ENCODE measurements at regions not wholly inside any gene's neighbourhood (a gene's known extent, or its start where the extent isn't known, plus 50 kb on each side); places are given as distances from the start of the nearest gene placed in this dataset.
A peak's percentile ranks its signal among the peaks of the same experiment; 100 is the strongest.

DNA sequence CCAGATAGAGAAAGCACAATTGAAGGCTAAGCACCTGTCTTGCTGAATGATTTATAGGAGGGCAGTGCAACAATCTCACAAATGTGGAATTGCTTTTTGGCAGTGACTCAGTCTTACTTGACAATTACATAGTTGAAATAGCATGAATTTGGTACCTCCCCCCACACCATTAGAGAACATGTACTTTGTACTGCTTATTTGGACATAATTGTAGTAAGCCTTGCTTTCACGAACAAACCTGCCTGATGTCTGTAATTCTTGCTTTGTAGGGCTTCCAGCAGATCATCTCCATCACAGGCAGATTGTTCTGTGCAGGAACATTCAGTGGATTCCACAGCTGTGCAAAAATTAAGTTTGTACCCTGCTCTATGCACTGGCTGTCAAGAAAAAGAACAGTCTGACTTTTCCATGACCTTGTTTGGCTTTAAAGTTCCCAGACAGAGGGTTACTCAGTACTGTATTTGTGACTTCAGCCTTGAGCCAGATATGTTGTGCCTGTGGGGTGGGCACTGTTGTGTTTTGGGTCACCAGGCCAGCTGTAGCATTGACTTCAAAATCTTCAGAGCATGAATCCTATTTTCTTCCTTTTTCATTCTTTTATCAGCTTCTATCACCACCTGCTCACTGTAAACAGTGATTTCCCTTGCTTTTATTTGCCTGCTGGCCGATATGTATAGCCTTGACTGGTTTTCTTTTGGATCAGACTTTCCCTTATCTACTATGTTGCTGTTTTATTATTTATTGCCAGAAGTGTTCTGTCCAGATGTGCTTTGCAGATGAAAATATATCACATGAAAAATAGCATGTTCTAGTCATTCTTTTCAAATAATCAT lies 941.0 kb upstream of the CHORDC1 start:
- DNase-seq (ENCODE audit: low spot score): peak; percentile 92

GRCh38 chr11:91160661-91161060 lies 937.8 kb upstream of the CHORDC1 start:
- no peak for DNase-seq (ENCODE audit: low spot score)

- no peak for DNase-seq (ENCODE audit: low spot score)
These were observed 936.2 kb upstream of the CHORDC1 start for GRCh38 chr11:91158891-91159537.

DNA sequence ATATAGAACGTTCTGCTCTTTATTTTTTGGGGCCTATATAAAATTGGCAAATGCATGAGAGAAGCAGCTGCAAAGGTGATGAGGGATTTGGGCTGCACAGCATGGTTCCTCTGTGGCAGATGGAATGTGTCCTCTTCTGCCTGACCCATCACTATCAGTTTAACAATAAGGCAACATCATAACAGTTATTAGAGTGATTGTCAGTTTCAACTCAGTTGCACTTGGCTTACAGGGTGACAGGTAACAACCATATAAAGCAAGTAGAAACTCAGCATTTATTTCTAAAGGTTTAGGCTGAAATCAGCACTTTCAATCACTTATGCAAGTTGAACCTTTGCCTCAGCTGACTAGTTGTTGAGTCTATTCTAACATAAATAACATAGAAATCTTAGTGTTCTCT lies 935.4 kb upstream of the CHORDC1 start:
- no peak for DNase-seq (ENCODE audit: low spot score)

DNA sequence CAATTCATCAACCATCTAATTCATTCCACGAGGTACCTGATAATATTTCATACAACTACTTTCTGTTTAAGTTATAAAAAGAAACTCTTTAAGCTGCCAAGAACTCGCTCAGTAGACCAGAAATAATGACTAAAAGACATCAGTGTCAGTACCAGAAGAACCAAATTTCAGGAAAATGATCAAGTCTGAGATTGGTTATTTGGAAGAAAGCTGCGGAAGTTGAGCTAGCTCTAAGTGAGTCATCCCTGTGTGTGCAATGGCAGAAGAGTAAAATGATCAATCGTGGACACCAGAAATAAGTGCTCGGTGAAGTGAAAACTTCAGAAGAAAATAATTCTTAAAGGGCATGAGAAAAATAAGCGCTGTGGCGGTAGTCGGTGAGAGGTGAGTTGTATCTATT lies 933.2 kb upstream of the CHORDC1 start:
- no peak for DNase-seq (ENCODE audit: low spot score)

DNA sequence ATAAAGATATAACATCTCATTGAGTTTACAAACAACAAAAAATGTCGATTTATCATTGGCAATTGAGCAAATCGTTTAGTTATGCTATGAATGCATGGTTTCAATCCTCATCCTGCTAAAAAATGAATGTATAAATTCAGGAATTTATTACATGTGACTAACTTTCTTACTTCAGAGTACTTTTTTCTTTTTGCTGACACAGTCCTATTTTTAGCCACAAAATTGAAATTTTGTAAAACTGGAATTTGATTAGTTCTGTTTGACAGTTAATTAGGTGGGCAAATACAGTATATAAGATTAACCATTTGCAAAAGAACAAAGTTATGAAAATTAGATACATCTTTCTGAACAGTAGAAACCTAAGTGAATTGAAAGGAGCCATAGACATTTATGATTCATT lies 925.0 kb upstream of the CHORDC1 start:
- DNase-seq (ENCODE audit: low spot score): no peak

DNA sequence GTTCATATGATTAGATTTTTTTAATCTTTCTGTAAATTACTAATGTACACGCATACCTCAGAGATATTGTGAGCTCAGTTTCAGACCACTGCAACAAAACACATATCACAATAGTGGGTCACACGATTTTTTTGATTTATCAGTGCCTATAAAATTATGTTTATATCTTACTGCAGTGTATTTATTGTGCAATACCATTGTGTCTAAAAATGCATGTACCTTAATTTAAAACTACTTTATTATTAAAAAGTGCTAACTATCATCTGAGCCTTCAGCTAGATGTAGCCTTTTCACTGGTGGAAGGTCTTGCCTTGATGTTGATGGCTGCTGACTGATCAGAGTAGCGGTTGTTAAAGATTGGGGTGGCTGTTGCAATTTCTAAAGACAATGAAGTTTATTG lies 918.8 kb upstream of the CHORDC1 start:
- DNase-seq (ENCODE audit: low spot score): no peak

GRCh38 chr11:91136631-91137030 lies 913.8 kb upstream of the CHORDC1 start:
- DNase-seq (ENCODE audit: low spot score): no peak

DNA sequence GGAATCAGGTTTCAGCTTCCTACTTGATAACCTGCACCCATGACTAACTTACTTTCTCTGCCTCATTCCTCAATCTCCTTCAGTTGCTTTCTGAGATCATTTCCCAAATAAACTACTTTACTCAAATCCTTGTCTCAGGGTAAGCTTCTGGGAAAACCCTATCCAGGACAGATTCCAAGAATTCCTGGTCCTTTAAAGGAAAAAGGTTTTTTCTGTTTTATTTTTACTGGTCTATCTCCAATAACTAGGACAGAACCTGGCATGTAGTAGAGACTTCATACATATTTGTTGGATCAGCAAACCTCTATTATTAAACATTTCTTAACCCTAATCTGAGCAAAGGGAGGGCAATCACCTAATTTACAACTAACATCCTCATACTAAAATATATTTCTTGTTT lies 910.5 kb upstream of the CHORDC1 start:
- peak; percentile 71 for DNase-seq (ENCODE audit: low spot score)

DNA sequence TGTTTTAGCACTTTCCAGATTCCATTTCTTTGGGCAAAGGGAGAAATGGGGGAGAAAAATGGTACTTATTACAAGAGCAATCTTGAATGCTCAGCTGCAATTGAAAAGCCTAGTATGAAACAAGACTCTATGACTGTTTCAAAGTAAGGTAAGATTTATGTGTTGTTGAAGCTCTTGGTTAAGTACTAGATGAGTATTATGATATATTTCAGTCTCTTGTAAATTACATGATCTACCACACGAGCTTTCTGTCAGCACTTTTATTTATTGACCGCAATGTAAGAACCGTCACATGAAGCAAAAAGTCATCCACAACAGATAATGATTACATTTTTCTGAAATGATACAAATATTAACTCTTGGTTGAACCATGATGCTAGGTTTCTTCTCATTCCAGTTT lies 906.7 kb upstream of the CHORDC1 start:
- peak; percentile 23 for DNase-seq (ENCODE audit: low spot score)

GRCh38 chr11:91124363-91124762 lies 901.5 kb upstream of the CHORDC1 start:
- no peak for DNase-seq (ENCODE audit: low spot score)

DNA sequence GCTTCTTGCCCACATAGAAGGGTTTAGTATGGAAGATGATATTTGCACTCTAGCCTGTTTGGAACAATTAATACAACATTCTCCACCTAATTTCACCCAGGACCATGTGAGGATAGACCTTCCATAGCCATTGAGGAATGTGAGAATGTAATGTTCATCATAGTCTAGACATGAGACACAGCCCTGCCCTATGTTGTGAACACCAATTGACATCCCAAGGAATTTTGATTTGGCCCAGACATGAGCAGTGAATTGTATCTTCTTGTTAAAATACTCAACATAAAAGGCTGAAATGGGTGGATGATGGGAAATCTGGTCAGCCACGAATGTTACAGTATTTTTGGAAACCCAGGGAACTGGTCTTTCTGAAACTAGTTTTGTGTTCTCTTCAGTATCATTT lies 892.3 kb upstream of the CHORDC1 start:
- no peak for DNase-seq (ENCODE audit: low spot score)

GRCh38 chr11:91104237-91104636 lies 881.4 kb upstream of the CHORDC1 start:
- peak; percentile 81 for DNase-seq (ENCODE audit: low spot score)

DNA sequence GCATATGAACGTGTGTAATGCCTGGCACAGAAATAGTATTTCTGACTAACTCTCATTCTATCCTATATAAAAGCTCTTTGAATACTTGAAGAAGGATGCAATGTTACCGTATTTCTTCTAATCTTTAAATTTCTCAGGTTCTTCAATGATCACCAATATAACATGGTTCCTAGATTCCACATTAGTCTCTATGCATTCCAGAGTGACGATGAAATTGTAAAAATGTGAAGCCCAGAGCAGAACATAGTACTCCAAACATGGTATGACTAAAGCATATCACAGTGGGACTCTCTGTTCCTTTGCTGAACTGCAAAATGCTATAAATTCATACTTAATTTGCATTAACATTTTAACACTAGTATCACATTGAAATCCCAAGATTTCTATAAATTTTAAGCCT lies 877.6 kb upstream of the CHORDC1 start:
- no peak for DNase-seq (ENCODE audit: low spot score)

DNA sequence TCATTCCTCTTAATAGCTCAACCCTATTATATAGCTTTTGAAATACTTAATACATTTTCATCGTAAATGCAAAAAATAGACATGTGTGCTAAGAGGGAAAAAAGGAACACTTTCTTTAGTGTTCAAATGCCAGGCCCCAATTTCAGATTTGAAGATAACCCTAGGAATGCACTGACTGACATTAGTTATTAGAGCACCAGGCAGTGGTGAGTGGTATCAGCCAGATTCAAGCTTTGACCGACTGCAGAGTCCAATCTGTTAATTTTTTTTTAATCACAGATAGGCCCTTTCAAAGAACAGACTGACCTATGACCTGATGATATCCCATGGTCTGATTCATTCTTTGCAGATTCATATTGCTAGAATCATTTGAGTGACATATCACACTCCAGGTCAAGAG lies 874.2 kb upstream of the CHORDC1 start:
- peak; percentile 22 for DNase-seq (ENCODE audit: low spot score)

DNA sequence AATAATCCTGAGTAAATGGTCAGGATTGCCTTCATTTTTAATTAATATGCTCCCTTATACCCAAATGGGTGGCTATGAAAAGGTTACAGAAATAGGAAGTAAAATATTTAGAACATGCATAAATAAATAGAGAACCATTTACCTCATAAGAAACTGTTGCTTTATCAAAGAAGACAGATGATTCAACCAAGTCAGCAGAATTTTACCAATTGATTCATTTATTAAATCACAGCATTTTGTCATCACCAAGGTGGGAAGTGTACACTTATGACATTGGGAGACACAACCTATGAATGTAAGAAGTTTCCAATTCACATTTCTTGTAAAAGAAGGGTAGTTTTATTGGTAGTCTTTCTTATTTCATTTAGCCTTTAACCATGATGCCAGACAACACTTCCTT lies 870.3 kb upstream of the CHORDC1 start:
- no peak for DNase-seq (ENCODE audit: low spot score)

DNA sequence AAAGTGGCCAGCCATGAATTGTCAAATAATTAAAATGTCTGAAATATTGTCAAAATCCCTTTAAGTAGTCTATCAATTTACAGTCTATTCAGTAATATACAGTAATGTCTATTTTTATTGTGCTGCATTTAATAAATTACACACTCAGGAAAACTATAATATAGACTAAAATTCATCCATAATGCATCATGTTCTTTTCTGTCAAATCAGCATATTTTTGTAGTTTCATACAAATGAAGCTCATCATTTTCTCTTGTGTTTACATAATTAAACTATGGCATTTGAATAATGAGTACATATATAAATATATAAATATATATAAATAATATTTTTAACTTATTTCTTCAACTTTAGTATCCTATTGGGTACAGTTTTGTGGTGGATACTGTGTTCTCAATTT lies 868.7 kb upstream of the CHORDC1 start:
- no peak for DNase-seq (ENCODE audit: low spot score)

DNA sequence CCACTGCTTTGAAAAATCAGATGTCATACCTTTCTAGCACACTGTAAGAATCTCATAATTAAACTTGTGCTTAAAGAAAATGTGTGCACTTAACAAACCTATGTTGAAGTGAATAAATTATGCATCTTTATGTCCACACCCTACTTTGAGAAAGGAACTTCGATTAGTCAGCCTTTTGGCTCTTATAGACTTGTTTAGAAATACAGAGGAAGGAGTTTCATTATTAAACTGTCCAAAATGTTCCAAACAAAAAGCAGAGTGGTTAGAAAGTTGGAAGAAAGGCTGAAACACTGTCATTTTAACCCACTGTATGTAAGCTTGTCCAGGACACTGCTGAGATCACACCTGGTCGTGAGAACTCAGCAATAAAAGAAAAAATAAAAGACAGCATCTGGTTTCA lies 863.2 kb upstream of the CHORDC1 start:
- peak; percentile 33 for DNase-seq (ENCODE audit: low spot score)

DNA sequence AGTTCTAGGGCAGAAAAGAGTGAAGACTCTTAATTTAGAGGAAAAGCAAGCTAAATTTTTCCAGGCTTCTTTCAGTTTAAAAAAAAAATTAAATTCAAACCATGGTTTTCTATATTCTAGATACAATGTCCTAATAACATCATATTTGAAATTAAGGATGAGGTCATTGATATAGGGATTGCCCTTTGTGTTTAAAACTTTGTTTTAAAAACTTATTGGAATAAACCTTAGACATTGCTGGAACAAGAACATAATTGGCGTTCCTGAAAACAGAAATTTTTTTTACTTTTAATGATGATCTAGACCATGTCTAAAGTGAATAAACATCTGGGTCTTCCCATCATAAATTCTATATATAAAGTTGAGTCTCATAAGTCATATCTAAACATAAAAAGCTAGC lies 859.4 kb upstream of the CHORDC1 start:
- DNase-seq (ENCODE audit: low spot score): no peak

- peak; percentile 52 for DNase-seq (ENCODE audit: low spot score)
These were observed 858.7 kb upstream of the CHORDC1 start for GRCh38 chr11:91081440-91082043.

- DNase-seq (ENCODE audit: low spot score): no peak
These were observed 855.4 kb upstream of the CHORDC1 start for GRCh38 chr11:91078221-91078620.

- DNase-seq (ENCODE audit: low spot score): peak; percentile 30
These were observed 852.3 kb upstream of the CHORDC1 start for GRCh38 chr11:91075032-91075695.
